AG09319 (cell line): ENCODE measurements at regions not wholly inside any gene's neighbourhood (a gene's known extent, or its start where the extent isn't known, plus 50 kb on each side); places are given as distances from the start of the nearest gene placed in this dataset.

Experiments
- DNase-seq: peaks from one replicate; pipeline ENCODE4 v3.0.0-alpha.2; 2010; ENCODE audit warnings: low read depth; ENCODE audit errors: extremely low read depth
- TF ChIP-seq, protein P1 (sequence below): IDR thresholded peaks from 2 replicates; pipeline ENCODE4 v1.5.1; 2011; ENCODE audit warnings: low read depth, mild to moderate bottlenecking, inconsistent platforms, low read length, moderate library complexity

DNA sequence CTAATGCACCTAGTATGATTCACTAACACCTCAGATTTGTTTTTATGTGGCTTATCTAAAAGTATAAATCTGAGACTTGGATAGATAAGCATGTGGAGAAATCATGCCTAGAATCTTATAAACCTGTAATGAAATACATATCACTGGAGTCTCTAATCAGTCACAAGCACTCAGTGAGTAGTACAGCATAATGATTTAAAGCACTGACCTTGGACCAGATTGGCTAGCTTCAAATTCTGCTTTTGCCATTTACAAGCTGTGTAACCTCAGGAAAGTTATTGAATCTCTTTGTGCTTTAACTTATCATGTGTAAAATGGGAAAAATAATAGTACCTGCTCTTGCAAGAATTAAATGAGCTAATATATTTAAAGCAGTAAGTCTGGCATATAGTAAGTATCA, 61.2 kb upstream of the ALDH1A1 start:
- no peak for DNase-seq
- TF ChIP-seq, protein P1, sequence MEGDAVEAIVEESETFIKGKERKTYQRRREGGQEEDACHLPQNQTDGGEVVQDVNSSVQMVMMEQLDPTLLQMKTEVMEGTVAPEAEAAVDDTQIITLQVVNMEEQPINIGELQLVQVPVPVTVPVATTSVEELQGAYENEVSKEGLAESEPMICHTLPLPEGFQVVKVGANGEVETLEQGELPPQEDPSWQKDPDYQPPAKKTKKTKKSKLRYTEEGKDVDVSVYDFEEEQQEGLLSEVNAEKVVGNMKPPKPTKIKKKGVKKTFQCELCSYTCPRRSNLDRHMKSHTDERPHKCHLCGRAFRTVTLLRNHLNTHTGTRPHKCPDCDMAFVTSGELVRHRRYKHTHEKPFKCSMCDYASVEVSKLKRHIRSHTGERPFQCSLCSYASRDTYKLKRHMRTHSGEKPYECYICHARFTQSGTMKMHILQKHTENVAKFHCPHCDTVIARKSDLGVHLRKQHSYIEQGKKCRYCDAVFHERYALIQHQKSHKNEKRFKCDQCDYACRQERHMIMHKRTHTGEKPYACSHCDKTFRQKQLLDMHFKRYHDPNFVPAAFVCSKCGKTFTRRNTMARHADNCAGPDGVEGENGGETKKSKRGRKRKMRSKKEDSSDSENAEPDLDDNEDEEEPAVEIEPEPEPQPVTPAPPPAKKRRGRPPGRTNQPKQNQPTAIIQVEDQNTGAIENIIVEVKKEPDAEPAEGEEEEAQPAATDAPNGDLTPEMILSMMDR: no peak

DNA sequence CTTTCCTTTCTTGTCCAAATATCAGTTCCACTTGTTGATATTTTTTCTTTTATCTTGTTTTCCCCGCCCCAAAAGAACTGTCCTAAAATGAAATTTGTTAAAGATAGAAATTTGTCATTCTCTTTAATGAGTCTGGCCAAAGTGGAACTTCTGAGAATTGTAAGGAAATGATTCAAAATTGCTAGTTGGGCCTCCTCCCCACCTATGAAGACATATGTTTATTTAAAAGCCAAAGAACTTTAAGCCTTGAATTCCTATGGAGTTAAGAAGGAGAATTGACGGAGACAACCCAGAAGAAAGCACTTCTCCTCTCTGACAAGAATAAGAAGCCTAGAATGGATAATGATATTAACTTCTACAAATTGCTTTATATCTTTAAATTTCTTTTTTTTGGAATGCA, 59.1 kb upstream of the ALDH1A1 start:
- DNase-seq: no peak

DNA sequence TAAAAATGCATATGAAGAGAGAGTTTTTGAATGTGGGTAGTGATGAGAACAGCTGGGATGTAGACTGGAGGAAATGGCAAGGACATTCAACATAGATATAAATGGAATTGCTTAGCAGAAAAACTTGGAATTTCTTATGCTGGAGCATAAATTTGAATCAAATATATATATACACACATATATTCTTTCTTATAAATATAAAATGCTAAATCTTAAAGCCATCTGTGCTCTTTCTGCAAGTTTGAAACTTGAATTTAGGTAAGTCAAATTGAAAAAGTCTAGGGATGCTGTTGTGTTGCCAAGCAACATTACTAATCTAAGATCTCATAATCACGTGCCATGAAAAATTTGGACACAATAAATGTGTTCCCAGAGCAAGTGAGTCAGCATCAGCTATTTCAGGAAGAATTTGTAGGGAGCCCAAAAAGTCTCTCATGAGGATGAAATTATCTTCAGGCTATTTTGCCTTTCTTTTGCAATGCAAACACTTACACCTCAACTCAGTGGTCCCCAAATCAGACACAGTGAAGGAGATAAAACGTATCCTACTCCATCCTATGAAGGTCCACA, 58.4 kb upstream of the ALDH1A1 start:
- TF ChIP-seq, protein P1: no peak
- DNase-seq: peak; percentile 52

More for the DNA sequence above, 59.1 kb upstream of the ALDH1A1 start:
- TF ChIP-seq, protein P1: no peak

DNA sequence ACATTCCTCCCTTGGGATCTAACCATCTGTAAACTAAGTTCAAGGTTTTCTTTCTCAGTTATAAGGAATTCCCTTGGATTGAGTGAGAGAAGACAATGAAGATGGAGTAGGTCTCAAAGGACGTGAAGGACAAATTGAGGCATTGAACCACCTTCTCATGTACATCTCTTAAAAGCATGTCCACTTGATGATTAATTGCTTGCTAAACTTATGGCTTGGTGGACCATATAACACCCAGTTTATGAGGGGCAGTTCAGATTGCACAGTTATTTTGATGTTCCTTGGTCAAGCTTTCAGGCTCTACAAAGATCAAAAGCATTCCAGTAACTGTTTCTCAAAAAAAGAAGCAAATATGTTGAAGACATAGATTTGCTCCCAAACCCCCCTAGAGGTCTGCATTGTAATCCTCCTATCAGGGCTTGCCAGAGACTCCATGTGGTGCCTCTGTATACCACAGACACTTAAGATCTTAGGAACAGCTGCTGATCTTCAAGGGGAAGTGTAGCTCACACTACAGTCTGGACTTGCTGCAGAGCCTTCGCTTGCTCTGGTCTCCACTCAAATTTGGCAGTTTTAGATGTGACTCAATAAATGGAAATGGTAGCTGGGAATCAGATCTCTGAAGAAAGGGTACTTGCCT, 56.9 kb upstream of the ALDH1A1 start:
- no peak for DNase-seq
- TF ChIP-seq, protein P1: no peak

DNA sequence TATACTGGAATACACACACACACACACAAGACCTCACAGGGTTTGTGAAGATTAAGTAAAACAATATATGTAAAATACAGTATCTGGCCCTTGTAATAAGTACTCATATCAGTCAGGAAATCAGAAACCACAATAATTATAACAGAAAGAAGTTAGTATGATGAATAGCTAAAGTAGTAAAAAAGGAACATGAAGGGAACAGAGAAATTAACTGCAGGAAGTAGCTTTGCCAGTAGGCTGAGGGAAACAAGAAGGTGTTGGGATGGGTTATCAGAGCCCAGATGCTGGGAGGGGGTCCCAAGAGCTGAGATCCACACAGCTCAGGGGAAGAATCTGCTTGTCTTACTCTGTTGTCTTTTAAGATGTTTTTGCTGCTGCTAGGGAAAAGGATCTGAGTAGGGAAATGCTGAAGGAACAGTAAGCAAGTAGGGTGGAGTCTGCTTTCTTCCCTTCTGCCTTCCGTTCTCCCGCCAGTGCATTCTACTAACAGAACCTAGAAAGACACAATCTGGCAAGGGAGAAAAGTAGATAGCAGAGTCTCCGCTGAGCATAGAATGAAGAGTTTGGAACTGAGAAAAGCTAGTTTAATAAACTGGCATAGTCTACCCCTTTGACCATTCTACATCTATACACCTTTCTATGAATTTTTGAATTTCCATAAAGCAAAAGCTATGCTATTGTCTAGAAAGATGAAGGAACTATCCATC, 55.3 kb upstream of the ALDH1A1 start:
- DNase-seq: no peak
- TF ChIP-seq, protein P1: no peak

DNA sequence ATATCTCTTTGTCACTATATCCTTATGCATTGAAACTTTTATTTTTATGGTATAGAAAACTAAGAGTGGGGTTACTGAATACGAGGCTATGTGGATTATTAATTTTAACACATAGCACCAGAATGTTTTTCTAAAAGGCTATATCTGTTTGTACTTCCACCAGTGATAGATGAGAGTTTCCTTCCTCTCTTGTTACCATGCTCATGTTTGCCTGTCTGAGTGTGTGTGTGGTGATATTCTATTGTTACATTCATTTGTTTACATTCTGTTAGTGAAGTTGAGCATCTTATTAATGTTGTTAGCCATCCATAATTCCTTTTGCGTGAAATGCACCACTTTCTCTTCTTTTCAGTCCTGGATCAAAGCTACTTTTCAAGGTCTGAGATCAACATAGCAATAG, 54.1 kb upstream of the ALDH1A1 start:
- no peak for DNase-seq
- TF ChIP-seq, protein P1: no peak
